ENCODE measurements at regions not wholly inside any gene's neighbourhood (a gene's known extent, or its start where the extent isn't known, plus 50 kb on each side); places are given as distances from the start of the nearest gene placed in this dataset.

DNA sequence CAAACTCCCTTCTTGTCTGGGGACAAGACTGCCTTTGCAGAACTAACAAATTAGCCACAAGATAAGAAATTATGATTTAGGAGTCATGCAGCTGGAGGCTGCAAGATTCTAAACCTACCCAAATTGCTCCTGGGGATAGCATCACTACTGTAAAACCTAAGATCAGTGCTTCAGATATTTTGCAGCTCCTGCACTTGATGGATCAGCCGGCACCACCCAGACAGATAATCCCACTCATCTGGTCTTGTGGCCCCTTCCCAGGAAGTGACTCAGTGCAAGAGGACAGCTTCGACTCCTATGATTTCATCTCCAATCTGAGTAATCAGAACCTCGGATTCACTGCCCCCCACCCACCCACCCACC, 181.9 kb downstream of the AKR1D1 start:
- no peak for DNase-seq

DNA sequence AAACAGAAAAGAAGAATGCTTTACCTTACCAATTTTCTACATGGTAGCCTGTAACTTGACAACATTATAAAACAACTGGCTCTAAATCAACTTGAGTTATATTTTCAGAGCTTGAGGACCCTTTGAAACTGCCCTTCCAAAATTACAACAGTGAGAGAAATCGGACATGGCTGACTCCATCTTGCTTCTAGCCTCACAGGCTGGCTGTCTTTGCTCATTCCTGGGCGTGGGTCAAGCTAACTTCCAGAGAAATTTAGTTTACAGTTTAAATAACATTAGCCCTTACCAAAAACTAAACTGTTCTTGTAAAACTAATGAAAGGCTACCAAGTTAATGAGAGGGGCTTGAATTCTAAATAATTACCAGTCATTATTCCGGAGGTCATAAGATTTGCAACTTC, 183.4 kb downstream of the AKR1D1 start:
- no peak for DNase-seq

DNA sequence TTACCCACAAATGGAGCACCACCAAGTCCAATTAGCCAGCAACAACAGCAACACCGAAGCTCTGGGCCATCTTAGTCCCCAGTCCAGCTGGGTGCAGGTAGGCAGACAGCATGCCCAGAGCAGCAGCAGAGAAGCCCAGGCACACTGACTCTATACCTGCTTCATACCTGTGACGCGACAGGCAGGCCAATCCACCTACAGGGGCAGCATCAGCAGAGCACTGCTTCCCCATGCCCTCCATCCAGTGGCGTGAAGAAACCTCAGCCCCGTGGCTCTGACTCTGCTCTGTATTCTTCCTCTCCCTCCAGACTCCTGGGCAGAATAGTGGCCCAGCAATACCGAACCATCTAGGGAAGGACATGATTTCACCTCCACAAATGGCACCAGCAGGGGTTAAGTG, 191.7 kb downstream of the AKR1D1 start:
- no peak for DNase-seq

DNA sequence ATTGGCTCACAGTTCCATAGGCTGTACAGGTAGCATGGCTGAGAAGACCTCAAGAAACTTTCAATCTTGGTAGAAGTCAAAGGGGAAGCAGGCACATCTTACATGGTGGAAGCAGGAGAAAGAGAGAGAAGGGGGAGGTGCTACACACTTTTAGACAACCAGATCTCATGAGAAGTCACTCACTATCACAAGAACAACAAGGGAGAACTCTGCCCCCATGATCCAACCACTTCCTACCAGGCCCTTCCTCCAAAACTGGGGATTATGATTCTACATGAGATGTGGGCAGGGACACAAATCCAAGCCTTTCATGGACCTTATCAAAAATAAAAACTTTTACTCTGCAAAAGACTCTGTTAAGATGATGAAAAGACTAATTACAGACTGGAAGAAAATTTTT, 183.2 kb upstream of the TRIM24 start:
- DNase-seq = no peak

DNA sequence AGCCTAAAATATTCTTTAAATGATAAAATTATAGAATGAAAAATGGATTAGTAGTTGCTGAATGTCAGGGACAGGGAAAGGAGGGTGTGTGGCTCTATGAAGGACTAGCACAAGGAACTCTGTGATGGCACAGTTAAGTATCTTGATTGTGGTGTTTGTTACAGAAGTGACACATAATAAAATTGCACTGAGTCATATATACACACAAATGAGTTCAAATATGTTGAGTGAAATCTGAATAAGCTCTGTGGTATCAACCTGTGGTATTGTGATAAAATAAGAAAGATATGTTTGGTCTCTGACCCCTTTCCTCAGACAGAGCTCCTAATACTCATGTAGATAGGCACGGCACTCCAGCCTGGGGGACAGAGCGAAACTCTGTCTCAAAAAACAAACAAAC, 181.5 kb upstream of the TRIM24 start:
- DNase-seq = no peak

DNA sequence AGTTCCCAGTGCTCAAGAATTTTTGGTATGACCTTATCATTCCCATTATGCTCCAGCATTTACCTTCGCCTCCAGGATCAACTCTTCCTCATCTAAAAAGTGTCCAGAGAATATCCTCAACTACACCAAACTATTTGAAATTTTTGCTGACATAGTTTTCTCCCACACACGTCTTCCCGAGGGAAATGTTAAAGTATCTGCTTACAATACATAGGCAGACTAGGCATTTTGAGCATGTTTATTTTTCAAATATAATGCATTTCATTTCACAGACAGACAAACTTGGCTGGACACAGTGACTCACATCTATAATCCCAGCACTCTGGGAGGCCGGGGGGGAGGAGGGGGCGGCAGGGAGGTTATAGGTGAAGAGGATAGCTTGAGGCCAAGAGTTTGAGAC, 177.1 kb upstream of the TRIM24 start:
- no peak for DNase-seq

DNA sequence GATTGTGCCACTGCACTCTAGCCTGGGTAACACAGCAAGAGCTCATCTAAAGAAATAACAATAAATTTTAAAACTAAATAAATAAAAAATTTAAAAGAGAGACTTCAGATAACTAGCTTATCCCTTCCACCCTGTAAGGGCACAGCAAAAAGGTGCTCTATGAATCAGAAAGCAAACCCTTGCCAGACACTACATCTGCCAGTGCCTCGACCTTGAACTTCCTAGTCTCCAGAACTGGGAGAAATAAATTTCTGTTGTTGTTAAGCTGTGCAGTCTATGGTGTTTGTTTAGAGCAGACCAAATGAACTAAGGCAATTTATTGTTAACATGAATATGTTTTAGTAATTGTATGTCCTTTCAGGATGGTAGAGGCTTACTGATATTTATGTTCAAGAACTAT, 174.9 kb upstream of the TRIM24 start:
- no peak for DNase-seq

DNA sequence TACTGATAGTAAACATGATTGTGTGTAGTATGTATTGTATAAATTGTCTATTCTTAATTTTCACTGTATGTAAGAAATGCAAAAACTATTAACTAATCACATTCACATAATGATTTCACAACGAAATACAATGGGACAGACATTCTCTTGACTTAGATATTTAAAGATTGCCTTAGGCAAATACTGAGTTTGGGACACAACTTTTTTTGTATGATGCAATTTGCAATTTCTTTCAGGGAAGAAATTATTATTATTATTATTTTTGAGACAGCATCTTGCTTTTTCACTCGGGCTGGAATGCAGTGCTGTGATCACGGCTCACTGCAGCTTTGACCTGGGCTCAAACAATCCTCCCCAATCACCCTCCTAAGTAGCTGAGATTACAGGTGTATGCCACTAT, 173.2 kb upstream of the TRIM24 start:
- DNase-seq = no peak

DNA sequence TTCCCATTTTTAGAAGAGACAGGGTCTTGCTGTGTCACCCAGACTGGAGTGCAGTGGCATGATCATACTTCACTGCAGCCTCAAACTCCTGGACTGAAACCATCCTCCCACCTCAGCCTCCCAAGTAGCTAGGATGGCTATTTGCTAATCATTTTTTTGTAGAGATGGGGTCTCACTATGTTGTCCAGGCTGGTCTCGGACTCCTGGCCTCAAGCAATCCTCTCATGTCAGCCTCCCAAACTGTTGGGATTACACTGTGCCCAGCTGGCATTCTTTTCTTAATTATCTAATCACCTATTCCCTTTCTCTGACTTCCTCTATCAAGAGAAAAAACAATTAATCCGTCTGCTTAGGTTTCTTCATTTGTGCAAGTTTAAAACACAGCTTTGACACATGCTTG, 172.5 kb upstream of the TRIM24 start:
- no peak for DNase-seq

DNA sequence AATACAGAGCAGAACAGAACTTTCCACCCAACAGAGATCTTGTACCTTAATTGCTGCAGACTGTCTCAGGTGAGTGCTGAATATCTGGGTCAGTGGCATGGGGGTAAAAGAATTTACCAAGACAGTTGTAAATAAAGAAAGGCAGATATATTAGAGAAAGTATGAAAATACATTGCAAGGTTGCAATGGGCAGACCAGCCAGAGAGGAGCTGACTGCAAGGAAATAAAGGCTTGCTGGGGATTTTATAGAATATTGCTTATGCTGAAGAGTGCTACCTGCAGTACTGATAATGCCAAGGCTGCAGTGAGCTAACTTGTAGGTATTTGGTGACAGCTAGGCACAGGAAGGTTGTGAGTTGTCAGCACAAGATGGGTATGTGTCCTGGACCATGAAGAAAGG, 171.0 kb upstream of the TRIM24 start:
- DNase-seq = no peak

DNA sequence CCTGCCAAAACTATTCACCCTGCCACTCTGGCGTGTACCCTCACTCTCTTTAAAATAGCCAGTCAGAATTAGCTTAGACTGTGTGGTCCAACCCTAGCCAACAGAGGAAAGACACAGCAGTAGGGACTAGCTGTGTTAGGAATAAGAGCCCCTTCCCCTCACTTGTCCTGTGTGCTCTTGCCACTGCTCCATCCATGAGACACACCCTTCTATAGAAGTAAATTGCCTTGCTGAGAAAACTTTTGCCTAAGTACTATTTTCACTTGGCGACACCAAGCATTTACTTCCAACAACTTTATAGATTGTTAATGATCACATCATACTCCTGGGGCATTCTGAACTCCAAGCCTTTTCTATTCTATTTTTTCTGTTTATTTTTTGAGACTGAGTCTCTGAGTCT, 170.2 kb upstream of the TRIM24 start:
- no peak for DNase-seq

DNA sequence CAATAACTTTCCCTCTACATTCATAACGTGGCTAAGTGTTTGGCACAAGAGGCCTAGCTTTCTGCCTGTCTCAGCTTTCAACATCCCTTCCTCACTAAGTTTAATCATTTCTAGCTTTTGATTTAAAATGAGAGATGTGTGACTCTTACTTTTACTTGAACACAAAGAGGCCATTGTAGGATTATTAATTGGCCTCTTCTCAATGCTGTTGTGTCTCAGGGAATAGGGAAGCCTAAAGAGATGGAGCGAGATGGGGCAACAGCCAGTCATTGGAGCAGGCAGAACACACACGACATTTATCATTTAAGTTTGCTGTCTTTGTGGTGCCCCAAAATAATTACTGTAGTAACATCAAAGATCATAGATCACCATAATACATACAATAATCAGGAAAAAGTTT, 167.1 kb upstream of the TRIM24 start:
- no peak for DNase-seq

DNA sequence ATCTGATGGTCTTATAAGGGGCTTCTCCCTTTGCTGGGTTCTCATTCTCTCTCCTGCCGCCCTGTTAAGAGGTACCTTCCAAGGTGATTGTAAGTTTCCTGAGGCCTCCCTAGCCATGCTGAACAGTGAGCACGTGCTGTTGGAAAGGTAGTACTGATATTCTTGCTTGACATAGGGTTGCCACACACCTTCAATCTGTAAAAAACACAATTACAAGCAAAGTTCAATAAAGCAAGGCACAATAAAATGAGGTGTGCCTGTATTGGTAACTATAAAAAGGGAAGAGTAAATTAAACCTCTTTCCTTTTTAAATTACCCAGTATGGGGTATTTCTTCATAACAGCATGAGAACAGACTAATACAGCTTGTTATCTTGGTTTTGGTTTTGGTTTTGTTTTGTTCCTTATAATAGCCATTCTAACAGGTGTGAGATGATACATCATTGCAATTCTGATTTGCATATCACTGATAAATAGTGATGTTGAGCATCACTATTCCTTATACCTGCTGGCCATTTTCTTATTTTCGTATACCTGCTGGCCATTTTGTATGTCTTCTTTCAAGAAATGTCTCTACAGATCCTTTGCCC, 164.9 kb upstream of the TRIM24 start:
- DNase-seq = no peak

DNA sequence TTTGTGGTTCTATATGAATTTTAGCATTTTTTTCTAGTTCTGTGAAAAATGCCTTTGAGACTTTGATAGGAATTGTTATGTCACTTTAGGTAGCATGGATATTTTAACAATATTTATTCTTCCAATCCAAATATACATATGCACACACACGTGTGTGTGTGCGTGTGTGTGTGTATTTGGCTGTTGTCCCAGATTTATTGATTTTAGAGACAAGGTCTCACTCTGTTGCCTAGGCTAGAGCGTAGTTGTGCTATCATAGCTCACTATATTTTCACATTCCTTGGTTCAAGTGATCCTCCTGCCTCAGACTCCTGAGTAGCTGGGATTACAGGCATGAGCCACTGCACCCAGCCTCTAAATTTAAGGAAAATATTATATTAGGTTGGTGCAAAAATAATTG, 162.5 kb upstream of the TRIM24 start:
- DNase-seq = no peak

DNA sequence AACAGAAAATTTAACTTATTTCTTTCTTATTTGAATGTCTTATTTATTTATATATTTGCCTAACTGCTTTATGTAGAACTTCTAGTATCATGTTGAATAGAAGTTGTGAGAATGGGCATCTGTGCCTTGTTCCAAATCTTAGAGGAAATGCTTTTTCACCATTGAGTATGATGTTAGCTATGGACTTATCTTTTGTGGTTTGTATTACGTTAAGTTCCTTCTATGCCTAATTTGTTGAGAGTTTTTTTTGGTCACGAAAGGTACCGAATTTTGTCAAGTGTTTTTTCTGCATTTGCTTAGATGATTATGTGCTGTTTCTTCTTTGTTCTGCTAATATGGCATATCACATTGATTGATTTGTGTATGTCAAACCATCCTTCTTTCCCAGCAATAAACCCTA, 161.0 kb upstream of the TRIM24 start:
- DNase-seq = no peak

DNA sequence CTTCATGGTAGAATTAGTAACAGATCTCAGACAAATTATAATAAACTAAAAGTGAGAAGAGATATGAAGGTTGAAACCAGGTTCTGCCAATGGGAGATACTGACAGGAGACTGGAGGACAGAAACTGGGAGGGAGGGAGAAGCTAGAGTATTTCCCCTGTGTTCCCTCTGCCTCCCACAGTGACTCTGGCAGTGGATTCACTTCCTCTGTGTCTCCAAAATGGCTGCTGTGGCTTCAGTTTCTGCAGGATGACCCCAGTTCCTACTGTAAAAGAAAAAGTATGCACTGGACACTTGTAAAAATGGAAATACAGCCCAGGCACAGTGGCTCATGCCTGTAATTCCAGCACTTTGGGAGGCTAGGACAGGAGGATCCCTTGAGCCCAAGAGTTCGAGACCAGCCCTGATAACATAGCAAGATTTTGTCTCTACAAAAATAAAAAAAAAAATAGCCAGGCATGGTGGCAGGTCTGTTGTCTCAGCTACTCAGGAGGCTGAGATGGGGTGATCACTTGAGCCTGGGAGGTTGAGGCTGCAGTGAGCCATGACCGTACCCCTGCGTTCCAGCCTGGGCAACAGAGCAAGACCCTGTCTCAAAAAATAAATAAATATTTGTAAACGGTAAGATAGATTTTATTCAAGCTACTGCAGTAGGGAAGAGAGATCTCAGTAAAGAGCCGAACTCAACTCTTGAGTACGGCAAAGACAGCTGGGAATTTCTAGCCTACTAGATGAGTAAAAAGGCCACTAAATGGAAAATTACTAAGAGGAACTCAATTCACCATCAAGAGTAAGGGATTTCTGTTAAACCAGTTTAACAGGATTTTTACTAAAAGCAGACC, 156.6 kb upstream of the TRIM24 start:
- no peak for DNase-seq

DNA sequence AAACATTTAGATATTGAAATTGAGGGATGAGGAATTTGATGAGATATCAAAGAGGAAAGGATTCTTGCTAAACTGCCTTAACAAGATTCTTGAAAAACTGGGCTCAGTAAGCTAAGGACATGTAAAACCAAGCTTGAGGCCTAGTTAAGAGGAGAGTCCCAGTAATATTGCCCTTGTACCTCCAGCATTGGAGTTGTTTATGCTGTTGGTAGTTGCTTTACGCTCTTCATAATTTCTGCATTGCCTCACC, 156.1 kb upstream of the TRIM24 start:
- DNase-seq = no peak

DNA sequence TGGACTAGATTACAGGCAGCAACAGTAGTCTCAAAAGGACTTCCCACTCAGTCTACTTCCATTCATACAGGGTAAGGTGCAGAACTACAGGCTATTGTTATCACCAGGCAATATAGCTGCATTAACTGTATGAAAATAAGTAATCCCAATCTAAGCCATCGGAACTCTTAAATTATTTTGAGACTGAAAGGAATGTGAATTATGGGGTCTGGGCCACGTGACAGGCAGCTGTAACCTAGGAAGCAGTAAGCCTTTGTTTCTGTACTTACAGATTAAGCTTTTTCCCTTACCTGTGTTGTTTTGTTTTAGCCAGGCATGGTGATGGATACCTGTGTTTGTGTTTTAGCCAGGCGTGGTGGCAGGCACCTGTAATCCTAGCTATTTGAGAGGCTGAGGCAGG, 152.4 kb upstream of the TRIM24 start:
- no peak for DNase-seq

DNA sequence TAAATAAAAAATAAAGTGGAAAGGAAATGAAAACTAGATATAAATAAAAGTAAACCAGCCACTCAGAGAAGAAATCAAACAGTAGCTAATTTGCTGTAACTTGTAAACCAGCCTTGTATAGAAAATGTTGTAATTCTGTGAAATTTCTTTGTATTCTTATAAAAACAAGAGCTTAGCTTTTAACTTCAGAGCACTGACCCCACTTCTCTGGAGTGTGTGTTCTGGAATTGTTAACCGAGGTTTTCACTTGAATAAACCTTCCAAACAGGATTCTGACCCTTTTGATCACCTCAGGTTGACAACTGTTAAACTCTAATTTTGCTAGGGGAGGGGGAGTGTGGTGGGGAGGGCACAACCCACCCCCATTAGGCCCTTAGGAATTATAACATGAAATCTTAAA, 151.9 kb upstream of the TRIM24 start:
- no peak for DNase-seq

DNA sequence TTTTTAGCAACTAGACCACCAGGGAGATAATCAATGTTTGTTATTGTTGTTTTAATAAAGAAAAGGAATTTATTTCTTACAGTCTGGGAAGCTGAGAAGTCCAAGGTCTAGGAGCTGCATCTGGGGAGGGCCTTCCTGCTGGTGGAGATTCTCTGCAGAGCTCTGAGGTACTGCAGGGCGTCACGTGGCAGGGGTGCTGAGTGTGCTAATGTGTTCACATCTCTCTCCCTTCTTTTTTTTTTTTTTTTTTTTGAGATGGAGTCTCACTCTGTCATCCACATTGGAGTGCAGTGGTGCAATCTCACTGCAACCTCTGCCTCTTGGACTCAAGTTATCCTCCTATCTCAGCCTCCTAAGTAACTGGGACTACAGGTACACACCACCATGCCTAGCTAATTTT, 150.9 kb upstream of the TRIM24 start:
- DNase-seq = no peak

DNA sequence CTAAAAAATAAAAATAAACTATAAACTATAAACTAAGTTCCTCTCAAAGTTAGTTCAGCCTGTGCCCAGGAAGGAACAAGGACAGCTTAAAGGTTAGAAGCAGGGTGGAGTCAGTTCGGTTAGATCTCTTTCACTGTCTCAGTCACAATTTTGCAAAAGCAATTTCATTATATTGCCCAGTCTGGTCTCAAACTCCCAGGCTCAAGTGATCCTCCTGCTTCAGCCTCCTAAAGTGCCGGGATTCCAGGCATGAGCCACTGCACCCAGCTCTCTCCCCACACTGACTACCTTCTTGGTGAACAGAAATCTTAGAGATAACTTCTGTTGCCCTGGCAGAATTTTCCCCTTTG, 146.3 kb upstream of the TRIM24 start:
- no peak for DNase-seq

DNA sequence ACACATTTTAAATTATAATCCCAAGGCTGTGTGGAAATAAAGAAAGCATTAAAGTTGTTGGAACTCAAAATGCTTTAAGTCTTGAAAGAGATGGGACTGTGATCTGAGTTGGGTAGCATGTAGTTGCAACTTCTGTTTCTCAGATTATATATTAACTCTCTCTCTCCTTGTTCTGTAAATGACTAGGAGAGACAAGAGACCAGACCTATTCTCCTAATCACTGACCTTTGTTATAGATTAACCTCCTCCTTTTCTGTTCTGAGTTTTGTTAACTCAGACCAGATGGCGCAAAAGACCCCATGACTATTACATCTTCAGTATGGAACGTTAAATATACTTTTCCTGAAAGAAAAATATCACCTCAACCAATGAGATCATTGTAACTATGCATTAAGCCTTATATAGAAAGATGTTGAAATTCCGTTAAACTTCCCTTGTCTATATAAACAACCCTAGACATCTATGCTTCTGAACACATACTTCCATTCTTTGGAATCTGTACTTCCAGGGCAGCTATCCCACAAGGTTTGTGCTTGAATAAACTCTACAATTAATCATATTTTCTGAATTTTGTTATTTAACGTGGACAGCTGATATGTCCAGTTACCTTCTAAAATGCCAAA, 143.5 kb upstream of the TRIM24 start:
- DNase-seq = peak; percentile 44

DNA sequence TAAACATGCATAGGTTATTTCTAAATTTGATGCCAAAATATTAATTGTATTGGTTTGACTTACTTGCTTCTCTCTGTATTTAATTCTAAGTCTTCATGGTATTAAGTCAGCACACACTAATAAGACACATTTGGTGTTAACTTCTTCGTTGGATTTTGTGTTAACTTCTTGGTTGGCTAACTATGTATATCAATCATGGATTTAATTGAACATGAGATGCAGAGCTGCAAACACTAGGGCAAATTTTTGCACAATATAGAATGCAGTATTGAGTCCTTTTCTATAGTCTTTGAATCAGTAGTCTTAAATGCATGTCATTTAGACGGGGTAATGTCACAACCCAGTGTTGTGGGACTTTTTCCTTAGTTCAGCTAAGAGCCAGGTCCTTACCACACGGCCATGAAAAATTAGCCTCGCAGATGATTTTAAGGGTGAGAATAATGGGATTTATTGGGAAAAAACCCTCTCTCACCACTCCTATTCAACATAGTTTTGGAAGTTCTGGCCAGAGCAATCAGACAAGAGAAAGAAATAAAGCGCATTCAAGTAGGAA, 142.9 kb upstream of the TRIM24 start:
- DNase-seq = no peak

DNA sequence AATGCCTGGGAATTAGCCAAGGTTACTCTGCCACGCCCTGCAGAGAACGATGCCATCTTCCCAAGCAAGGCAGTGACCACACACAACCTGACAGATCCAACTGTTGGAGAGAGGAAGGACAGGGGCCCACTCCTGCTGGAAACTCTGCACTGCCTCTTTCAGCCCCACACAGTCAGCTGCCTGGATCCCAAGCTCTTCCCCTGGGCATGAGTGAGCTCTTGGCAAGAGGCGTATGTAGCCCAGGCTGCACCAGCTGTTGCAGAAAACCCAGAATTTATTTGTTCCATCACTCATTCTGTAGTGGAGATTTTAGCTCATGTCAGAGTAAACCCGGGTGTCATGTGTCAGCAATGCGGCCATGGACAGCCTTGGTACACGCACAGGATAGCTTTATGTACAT, 135.1 kb upstream of the TRIM24 start:
- DNase-seq = peak; percentile 3

DNA sequence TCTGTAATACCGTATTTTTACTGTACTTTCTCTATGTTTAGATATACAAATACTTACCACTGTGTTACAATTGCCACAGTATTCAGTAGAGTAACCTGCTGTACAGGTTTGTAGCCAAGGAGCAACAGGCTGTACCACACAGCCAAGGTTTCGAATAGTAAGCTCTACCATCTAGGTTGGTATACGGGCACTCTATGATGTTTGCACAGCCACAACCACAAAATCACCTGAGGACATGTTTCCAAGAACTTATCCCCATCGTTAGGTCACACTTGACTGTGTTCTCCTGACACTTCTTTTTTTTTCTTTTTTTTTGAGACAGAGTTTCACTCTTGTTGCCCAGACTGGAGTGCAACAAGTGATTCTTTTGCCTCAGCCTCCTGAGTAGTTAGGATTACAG, 134.6 kb upstream of the TRIM24 start:
- DNase-seq = no peak
